CD4-positive, alpha-beta T cell treated with Interferon alpha-2 for 1 hour (primary cell): ENCODE measurements at regions not wholly inside any gene's neighbourhood (a gene's known extent, or its start where the extent isn't known, plus 50 kb on each side); places are given as distances from the start of the nearest gene placed in this dataset.

Experiments
- DNase-seq, 2 donors: peaks; one replicate each; pipeline ENCODE4 v3.0.0-alpha.2; 2020 to 2022

GRCh38 chr3:178042376-178042775 is 493.9 kb upstream of the KCNMB2 start:
- DNase-seq = no peak

- no peak for DNase-seq
Observed at GRCh38 chr3:178043084-178043483, 493.2 kb upstream of the KCNMB2 start.

GRCh38 chr3:178044320-178044719 is 491.9 kb upstream of the KCNMB2 start:
- DNase-seq = no peak

- DNase-seq = no peak
Observed at GRCh38 chr3:178047496-178047895, 488.7 kb upstream of the KCNMB2 start.

GRCh38 chr3:178048768-178049167 is 487.5 kb upstream of the KCNMB2 start:
- DNase-seq = no peak

- DNase-seq = no peak
Observed at GRCh38 chr3:178054471-178054870, 481.8 kb upstream of the KCNMB2 start.

- DNase-seq = no peak
Observed at GRCh38 chr3:178055939-178056338, 480.3 kb upstream of the KCNMB2 start.

GRCh38 chr3:178056868-178057267 is 479.4 kb upstream of the KCNMB2 start:
- no peak for DNase-seq

GRCh38 chr3:178058629-178059028 is 477.6 kb upstream of the KCNMB2 start:
- no peak for DNase-seq

GRCh38 chr3:178059119-178059518 is 477.1 kb upstream of the KCNMB2 start:
- no peak for DNase-seq

GRCh38 chr3:178059836-178060235 is 476.4 kb upstream of the KCNMB2 start:
- no peak for DNase-seq

- DNase-seq = no peak
Observed at GRCh38 chr3:178060407-178060806, 475.8 kb upstream of the KCNMB2 start.

- no peak for DNase-seq
Observed at GRCh38 chr3:178062126-178062525, 474.1 kb upstream of the KCNMB2 start.

- DNase-seq = no peak
Observed at GRCh38 chr3:178063461-178063860, 472.8 kb upstream of the KCNMB2 start.

- DNase-seq = no peak
Observed at GRCh38 chr3:178067721-178068120, 468.5 kb upstream of the KCNMB2 start.

GRCh38 chr3:178072391-178073305 is 463.6 kb upstream of the KCNMB2 start:
- no peak for DNase-seq

GRCh38 chr3:178073366-178073765 is 462.9 kb upstream of the KCNMB2 start:
- no peak for DNase-seq

- no peak for DNase-seq
Observed at GRCh38 chr3:178075344-178075743, 460.9 kb upstream of the KCNMB2 start.

- no peak for DNase-seq
Observed at GRCh38 chr3:178078953-178079352, 457.3 kb upstream of the KCNMB2 start.

- DNase-seq = no peak
Observed at GRCh38 chr3:178079966-178080365, 456.3 kb upstream of the KCNMB2 start.

GRCh38 chr3:178082326-178082906 is 453.8 kb upstream of the KCNMB2 start:
- DNase-seq = no peak

- no peak for DNase-seq
Observed at GRCh38 chr3:178083906-178084866, 452.1 kb upstream of the KCNMB2 start.
